ENCODE measurements at regions not wholly inside any gene's neighbourhood (a gene's known extent, or its start where the extent isn't known, plus 50 kb on each side); places are given as distances from the start of the nearest gene placed in this dataset.

- WGBS, 4 donors, result 99 to 100% (median 100%) methylated on average over 2 of the region's 2 CpGs
- no peak for DNase-seq
- Histone ChIP-seq H3K27me3 (no peaks in the 10 kb centered on the region), H3K4me3 (no peak overlapping the region), H3K27ac (no peak overlapping the region), H3K36me3 (replicated peaks in 1 of 2) (no peaks in the 10 kb centered on the region), H3K4me1 (replicated peaks in 1 of 2) (no peaks in the 10 kb centered on the region), H3K9me3 (replicated peaks in 1 of 3) (no peaks in the 10 kb centered on the region)
- intact Hi-C loops (cut with DNase I), result no loop called here
- TF ChIP-seq CTCF (IDR thresholded peaks at IDR 0.05) (no peak), POLR2A (IDR thresholded peaks at IDR 0.05) (no peak)
These were observed 144.6 kb upstream of the RMP24 start for GRCh38 chr18:35827903-35828275.

DNA sequence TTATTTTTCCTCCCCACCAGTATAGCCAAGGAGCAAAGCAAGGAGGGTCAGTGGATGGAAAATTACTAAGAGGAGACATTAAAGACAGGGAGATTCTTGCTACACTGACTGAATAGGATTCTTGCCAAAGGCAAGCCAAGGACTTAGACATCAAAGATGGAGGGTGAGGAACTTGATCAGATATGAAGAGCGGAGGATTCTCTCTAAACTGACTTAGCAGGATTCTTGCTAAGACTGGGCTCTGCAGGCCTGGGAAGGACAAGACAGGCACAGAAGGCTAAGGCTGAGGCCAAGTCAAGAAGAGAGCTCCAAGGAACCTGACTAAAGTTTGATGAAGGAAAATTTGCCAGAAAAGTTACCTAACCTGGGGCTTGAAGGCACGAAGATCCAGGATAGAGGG, 143.9 kb upstream of the RMP24 start:
- H3K9me3 ChIP-seq (replicated peaks in 1 of 3), result no peaks in the 10 kb centered on the region
- DNase-seq, result no peak
- no peaks in the 10 kb centered on the region for H3K4me1 ChIP-seq (replicated peaks in 1 of 2)
- H3K36me3 ChIP-seq (replicated peaks in 1 of 2), result no peaks in the 10 kb centered on the region
- WGBS, 4 donors, result 80 to 90% (median 86%) methylated on average over 2 of the region's 2 CpGs
- no peak overlapping the region for H3K4me3 ChIP-seq
- intact Hi-C loops (cut with DNase I), result no loop called here
- H3K27me3 ChIP-seq, result no peaks in the 10 kb centered on the region
- no peak overlapping the region for H3K27ac ChIP-seq
- TF ChIP-seq POLR2A (IDR thresholded peaks at IDR 0.05), result no peak
- no peak for TF ChIP-seq CTCF (IDR thresholded peaks at IDR 0.05)

DNA sequence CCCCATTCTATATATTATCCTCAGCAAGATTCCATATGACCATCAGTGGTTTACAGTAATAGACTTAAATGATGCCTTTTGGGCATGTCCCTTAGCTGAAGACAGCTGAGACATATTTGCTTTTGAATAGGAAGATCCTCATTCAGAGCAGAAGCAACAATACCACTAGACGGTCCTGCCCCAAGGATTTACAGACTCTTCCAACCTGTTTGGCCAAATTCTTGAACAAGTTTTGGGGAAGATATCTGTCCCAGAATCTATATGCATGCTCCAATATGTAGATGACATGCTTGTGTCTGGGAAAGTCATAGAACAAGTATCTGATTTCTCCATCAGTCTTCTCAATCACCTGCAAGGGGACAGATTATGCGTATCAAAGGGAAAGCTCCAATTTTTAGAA, 137.1 kb upstream of the RMP24 start:
- H3K4me3 ChIP-seq, result no peak overlapping the region
- no peaks in the 10 kb centered on the region for H3K4me1 ChIP-seq (replicated peaks in 1 of 2)
- no peaks in the 10 kb centered on the region for H3K36me3 ChIP-seq (replicated peaks in 1 of 2)
- 76 to 82% (median 81%) methylated on average over 2 of the region's 2 CpGs for WGBS, 4 donors
- TF ChIP-seq POLR2A (IDR thresholded peaks at IDR 0.05), result no peak
- no peak for TF ChIP-seq CTCF (IDR thresholded peaks at IDR 0.05)
- no peak for DNase-seq
- H3K27me3 ChIP-seq, result no peaks in the 10 kb centered on the region
- no peak overlapping the region for H3K27ac ChIP-seq
- intact Hi-C loops (cut with DNase I), result no loop called here
- no peaks in the 10 kb centered on the region for H3K9me3 ChIP-seq (replicated peaks in 1 of 3)

DNA sequence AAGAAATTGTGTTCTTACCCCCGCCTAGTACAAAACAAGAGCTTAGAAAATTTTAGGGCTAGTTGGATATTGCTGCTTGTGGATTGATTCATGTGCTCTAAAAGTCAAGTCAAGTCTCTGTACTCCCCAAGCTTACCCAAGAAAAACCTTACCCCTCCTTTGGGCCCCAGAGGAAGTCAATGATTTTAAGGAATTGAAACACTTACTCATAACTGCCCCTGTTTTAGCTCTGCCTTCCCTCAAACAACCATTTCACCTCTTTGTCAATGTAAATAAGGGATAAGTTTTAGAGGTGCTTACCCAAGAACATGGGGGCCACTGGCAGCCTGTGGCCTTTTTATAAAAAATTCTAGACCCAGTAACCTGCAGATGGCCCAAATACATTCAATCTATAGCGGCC, 136.6 kb upstream of the RMP24 start:
- H3K27me3 ChIP-seq, result no peaks in the 10 kb centered on the region
- WGBS, 4 donors, result 80 to 93% (median 87%) methylated on average over 2 of the region's 2 CpGs
- H3K27ac ChIP-seq, result no peak overlapping the region
- no peaks in the 10 kb centered on the region for H3K9me3 ChIP-seq (replicated peaks in 1 of 3)
- TF ChIP-seq POLR2A (IDR thresholded peaks at IDR 0.05), result no peak
- TF ChIP-seq CTCF (IDR thresholded peaks at IDR 0.05), result no peak
- no peak for DNase-seq
- no peaks in the 10 kb centered on the region for H3K36me3 ChIP-seq (replicated peaks in 1 of 2)
- intact Hi-C loops (cut with DNase I), result no loop called here
- no peaks in the 10 kb centered on the region for H3K4me1 ChIP-seq (replicated peaks in 1 of 2)
- H3K4me3 ChIP-seq, result no peak overlapping the region

Data from adrenal gland (tissue), 9 donors.